ENCODE measurements at regions not wholly inside any gene's neighbourhood (a gene's known extent, or its start where the extent isn't known, plus 50 kb on each side); places are given as distances from the start of the nearest gene placed in this dataset.

GRCh38 chr16:66291833-66292232, 74.7 kb upstream of the CDH5 start:
- no peak for DNase-seq (ENCODE audit: low read depth)
- TF ChIP-seq CTCF (IDR thresholded peaks at IDR 0.05; ENCODE audit: control insufficient read depth, extremely low read depth, insufficient read depth): no peak
- no peak overlapping the region for H3K4me3 ChIP-seq (ENCODE audit: low read depth, low read length)

GRCh38 chr16:66290431-66290830, 76.1 kb upstream of the CDH5 start:
- H3K4me3 ChIP-seq (ENCODE audit: low read depth, low read length): no peak overlapping the region
- no peak for DNase-seq (ENCODE audit: low read depth)
- no peak for TF ChIP-seq CTCF (IDR thresholded peaks at IDR 0.05; ENCODE audit: control insufficient read depth, extremely low read depth, insufficient read depth)

GRCh38 chr16:66289986-66290385, 76.5 kb upstream of the CDH5 start:
- TF ChIP-seq CTCF (IDR thresholded peaks at IDR 0.05; ENCODE audit: control insufficient read depth, extremely low read depth, insufficient read depth): no peak

GRCh38 chr16:66289051-66289680, 77.3 kb upstream of the CDH5 start:
- no peak for DNase-seq (ENCODE audit: low read depth)
- TF ChIP-seq CTCF (IDR thresholded peaks at IDR 0.05; ENCODE audit: control insufficient read depth, extremely low read depth, insufficient read depth): no peak
- no peak overlapping the region for H3K4me3 ChIP-seq (ENCODE audit: low read depth, low read length)

More at GRCh38 chr16:66289986-66290385, 76.5 kb upstream of the CDH5 start:
- DNase-seq (ENCODE audit: low read depth): no peak
- H3K4me3 ChIP-seq (ENCODE audit: low read depth, low read length): no peak overlapping the region

- H3K4me3 ChIP-seq (ENCODE audit: low read depth, low read length): no peak overlapping the region
- no peak for TF ChIP-seq CTCF (IDR thresholded peaks at IDR 0.05; ENCODE audit: control insufficient read depth, extremely low read depth, insufficient read depth)
- no peak for DNase-seq (ENCODE audit: low read depth)
Measured at GRCh38 chr16:66287926-66288325, 78.6 kb upstream of the CDH5 start.

GRCh38 chr16:66287416-66287815, 79.1 kb upstream of the CDH5 start:
- TF ChIP-seq CTCF (IDR thresholded peaks at IDR 0.05; ENCODE audit: control insufficient read depth, extremely low read depth, insufficient read depth): no peak
- H3K4me3 ChIP-seq (ENCODE audit: low read depth, low read length): no peak overlapping the region
- no peak for DNase-seq (ENCODE audit: low read depth)

- no peak for DNase-seq (ENCODE audit: low read depth)
- no peak overlapping the region for H3K4me3 ChIP-seq (ENCODE audit: low read depth, low read length)
- no peak for TF ChIP-seq CTCF (IDR thresholded peaks at IDR 0.05; ENCODE audit: control insufficient read depth, extremely low read depth, insufficient read depth)
Measured at GRCh38 chr16:66286527-66286926, 80.0 kb upstream of the CDH5 start.
